ENCODE measurements at regions not wholly inside any gene's neighbourhood (a gene's known extent, or its start where the extent isn't known, plus 50 kb on each side); places are given as distances from the start of the nearest gene placed in this dataset.
"Not testable (repeated sequence)": the region's sequence is repeated elsewhere in the genome, so short reads cannot be mapped to it uniquely, and the experiment has no call there.

GRCh38 chr7:131769241-131769640 is 212.8 kb upstream of the PODXL start:
- no peak overlapping the region for H3K4me3 ChIP-seq (ENCODE audit: low read depth, low read length)
- no peak for TF ChIP-seq CTCF (IDR thresholded peaks at IDR 0.05; ENCODE audit: low read depth, low read length)

- TF ChIP-seq CTCF (IDR thresholded peaks at IDR 0.05; ENCODE audit: low read depth, low read length) = no peak
- no peak overlapping the region for H3K4me3 ChIP-seq (ENCODE audit: low read depth, low read length)
These were observed 211.2 kb upstream of the PODXL start for GRCh38 chr7:131767591-131767990.

- no peak overlapping the region for H3K4me3 ChIP-seq (ENCODE audit: low read depth, low read length)
- no peak for TF ChIP-seq CTCF (IDR thresholded peaks at IDR 0.05; ENCODE audit: low read depth, low read length)
These were observed 209.1 kb upstream of the PODXL start for GRCh38 chr7:131765575-131765974.

GRCh38 chr7:131764143-131764775 is 207.8 kb upstream of the PODXL start:
- no peak for TF ChIP-seq CTCF (IDR thresholded peaks at IDR 0.05; ENCODE audit: low read depth, low read length)
- no peak overlapping the region for H3K4me3 ChIP-seq (ENCODE audit: low read depth, low read length)

GRCh38 chr7:131762753-131763152 is 206.3 kb upstream of the PODXL start:
- no peak for TF ChIP-seq CTCF (IDR thresholded peaks at IDR 0.05; ENCODE audit: low read depth, low read length)
- no peak overlapping the region for H3K4me3 ChIP-seq (ENCODE audit: low read depth, low read length)

- H3K4me3 ChIP-seq (ENCODE audit: low read depth, low read length) = not testable (repeated sequence)
These were observed 199.4 kb upstream of the PODXL start for GRCh38 chr7:131755801-131756200.

- TF ChIP-seq CTCF (IDR thresholded peaks at IDR 0.05; ENCODE audit: low read depth, low read length) = no peak; the same call in none of the 2 replicates
- H3K4me3 ChIP-seq (ENCODE audit: low read depth, low read length) = no peak overlapping the region
These were observed 197.3 kb upstream of the PODXL start for GRCh38 chr7:131753620-131754222.
